Endothelial cell of umbilical vein (primary cell): ENCODE measurements at regions not wholly inside any gene's neighbourhood (a gene's known extent, or its start where the extent isn't known, plus 50 kb on each side); places are given as distances from the start of the nearest gene placed in this dataset.

Experiments used
- POLR2AphosphoS5 ChIP-seq: IDR thresholded peaks from 2 replicates; pipeline ENCODE4 v1.6.1; 2012; ENCODE audit warnings: low read depth, mild to moderate bottlenecking, control low read depth, low read length, moderate library complexity; ENCODE audit not compliant: insufficient read depth
- TF ChIP-seq, protein P1 (sequence below), 2 donors: IDR thresholded peaks; 1 replicate in 1 of 2; 2 replicates in 1 of 2; pipeline ENCODE4 v1.5.1; 2011; ENCODE audit warnings: low read length in 2 of 2, mild to moderate bottlenecking in 2 of 2, moderate library complexity in 2 of 2, control low read depth in 1 of 2, inconsistent platforms in 1 of 2, low read depth in 1 of 2; ENCODE audit not compliant: insufficient read depth in 1 of 2; ENCODE audit errors: extremely low read depth in 1 of 2

DNA sequence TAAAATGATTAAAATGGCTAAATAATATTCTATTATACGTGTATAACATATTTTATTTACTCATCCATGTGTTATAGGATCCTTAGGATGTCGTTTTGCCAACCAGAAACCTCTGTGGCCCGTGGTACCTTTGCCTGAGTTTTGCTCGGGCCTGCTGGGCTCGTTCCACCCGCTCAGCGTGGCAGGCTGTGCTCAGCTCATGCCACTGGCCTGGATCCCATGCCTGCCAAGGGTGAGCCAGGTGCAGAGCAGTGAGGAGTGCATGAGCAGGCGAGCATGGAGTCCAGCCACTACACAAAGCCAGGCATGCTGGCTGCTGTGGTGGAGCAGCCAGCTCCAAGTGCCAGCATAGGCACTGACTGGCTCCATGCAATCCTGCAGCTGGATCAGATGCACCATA is 417.2 kb downstream of the TTLL7 start:
- TF ChIP-seq, protein P1, sequence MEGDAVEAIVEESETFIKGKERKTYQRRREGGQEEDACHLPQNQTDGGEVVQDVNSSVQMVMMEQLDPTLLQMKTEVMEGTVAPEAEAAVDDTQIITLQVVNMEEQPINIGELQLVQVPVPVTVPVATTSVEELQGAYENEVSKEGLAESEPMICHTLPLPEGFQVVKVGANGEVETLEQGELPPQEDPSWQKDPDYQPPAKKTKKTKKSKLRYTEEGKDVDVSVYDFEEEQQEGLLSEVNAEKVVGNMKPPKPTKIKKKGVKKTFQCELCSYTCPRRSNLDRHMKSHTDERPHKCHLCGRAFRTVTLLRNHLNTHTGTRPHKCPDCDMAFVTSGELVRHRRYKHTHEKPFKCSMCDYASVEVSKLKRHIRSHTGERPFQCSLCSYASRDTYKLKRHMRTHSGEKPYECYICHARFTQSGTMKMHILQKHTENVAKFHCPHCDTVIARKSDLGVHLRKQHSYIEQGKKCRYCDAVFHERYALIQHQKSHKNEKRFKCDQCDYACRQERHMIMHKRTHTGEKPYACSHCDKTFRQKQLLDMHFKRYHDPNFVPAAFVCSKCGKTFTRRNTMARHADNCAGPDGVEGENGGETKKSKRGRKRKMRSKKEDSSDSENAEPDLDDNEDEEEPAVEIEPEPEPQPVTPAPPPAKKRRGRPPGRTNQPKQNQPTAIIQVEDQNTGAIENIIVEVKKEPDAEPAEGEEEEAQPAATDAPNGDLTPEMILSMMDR (IDR thresholded peaks at IDR 0.05; ENCODE audit: extremely low read depth in 1 of 2, insufficient read depth in 1 of 2, low read depth in 1 of 2, low read length in 2 of 2) = no peak
- no peak for TF ChIP-seq POLR2AphosphoS5
